ENCODE measurements at regions not wholly inside any gene's neighbourhood (a gene's known extent, or its start where the extent isn't known, plus 50 kb on each side); places are given as distances from the start of the nearest gene placed in this dataset.

DNA sequence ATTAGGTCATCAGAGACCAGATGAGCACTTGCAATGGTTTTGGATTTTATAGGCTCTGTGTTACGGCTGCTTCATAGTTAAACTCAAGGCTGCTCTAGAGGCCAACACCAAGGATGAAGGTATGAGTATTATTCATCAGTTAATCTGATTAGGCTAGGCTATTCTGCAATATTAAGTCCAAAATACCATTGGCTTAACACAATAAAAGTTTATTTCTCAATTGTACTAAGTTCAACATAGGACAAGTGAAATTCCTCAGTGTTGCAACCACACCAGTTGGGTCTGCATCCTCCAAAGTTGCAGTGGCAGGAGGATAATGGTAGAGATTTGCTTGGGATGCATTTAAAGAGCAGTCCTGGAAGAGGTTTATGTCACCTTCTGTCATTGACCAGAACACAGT, 538.3 kb upstream of the CDH2 start:
- no peak for DNase-seq (ENCODE audit: low spot score)

DNA sequence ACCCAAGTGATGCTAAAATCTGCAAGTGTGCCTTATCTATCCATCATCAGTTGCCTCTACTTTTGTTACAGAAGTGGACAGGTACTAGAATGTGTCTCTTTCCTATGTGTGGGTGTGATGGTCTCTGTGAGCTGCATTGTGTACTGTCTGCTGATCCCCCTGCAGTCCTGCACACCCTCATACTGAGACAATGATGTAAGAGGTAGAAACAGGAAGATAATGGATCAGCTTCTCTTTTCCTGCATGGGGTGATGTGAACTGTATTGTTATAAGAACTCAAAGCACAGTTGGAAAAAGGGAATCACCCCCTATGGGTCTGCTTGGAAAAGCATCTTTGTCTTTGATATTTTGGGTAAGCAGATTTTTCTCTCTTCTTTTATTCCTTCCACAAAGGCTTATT, 537.6 kb upstream of the CDH2 start:
- DNase-seq (ENCODE audit: low spot score): no peak

DNA sequence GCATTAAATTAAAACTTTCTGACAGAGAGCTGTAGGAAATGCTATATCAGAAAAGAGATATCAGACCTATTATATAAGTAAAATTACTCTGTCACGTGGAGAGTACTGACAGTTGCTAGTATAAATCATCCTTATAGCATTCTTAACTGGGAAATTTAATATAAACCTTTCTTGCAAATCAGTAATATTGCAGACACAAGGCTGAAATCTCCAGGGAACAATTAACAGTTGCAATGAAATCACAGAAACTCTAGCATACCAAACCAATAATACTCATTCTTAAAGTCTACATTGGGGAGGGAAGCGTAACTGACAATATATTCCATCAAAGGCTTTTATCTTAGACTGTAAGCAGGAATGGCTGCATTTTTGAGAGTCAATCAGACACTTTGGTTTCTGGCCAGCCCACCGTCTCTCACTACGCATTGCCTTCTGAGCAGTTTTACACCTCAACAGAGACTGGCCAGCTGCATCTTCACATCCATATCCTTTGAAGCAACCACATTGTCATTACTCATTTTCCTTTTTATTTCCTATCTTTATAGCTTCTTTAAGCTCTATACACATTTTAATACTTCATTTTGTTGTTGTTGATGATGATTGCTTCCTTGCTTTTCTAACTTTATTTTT, 536.0 kb upstream of the CDH2 start:
- DNase-seq (ENCODE audit: low spot score): no peak

DNA sequence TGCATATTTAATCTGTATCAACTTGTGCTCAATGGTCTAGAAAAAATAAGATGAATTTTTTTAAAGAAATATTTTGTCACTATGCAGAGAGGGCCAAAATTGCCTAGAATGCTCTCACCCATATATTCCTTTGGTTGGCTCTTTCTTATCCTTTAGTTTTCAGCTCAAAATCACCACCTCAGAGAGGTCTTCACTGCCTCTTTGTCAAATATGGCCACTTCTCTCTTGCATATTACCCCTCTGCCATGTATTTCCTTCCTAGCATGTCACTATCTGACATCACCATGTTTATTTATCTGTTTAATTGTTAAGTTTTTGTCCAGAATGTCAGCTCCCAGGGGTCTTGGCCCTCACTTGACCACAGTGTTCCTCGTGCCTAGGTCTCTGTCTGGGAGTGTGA, 535.2 kb upstream of the CDH2 start:
- no peak for DNase-seq (ENCODE audit: low spot score)

DNA sequence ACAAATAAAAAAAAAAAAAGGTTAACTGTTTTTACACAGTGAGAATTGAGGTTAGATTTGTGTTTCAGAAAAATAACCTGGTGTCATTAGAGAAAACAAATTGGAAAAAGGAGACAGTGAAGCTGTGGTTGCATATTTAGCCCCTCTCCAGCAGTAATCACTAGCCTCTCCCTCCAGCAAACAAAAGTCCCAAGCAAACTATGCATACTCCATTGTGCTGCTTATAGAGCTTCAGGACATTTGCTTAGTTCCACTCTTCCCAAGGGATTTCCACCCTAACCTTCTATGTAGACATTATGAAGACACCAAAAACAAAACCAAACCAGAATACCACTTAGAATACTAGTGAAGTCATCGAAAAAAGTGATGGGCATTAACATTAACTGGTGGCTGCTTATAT, 534.2 kb upstream of the CDH2 start:
- no peak for DNase-seq (ENCODE audit: low spot score)

DNA sequence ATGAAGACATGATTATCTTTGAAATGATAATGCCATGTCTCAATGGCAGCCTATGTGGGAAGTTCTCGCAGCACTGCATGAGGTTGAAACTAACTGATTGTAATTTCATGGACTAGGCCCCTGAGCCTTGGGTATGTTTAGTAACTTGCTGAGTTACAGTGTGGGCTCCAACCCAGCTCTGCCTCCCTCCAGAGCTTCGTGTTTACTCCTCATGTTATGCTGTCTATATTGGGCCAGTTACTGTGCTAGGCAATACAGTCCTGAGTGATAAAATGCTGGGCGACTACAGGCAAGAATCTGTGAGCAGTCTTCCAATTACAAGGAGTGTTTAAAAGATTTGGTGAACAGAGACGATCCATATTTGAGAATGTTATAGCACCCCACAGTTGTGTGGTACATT, 530.1 kb upstream of the CDH2 start:
- DNase-seq (ENCODE audit: low spot score): no peak

DNA sequence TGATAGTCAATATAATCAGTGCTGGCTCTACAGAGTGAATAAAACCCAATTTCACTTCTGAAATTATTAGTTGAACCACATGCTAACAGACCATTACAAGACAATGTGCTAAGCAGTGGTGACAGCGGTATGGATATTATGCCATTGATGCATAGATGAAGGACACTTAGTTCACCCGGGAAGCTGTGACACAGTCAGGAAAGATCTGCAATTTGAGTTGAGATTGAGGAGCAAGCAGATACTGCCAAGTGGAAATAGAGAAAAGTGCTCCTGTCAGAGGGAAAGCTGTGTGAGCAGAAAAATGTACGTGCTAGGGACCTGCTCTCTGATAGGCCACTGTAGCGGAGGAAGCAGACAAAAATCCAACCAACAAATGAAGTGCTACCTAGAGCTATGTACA, 529.5 kb upstream of the CDH2 start:
- no peak for DNase-seq (ENCODE audit: low spot score)

DNA sequence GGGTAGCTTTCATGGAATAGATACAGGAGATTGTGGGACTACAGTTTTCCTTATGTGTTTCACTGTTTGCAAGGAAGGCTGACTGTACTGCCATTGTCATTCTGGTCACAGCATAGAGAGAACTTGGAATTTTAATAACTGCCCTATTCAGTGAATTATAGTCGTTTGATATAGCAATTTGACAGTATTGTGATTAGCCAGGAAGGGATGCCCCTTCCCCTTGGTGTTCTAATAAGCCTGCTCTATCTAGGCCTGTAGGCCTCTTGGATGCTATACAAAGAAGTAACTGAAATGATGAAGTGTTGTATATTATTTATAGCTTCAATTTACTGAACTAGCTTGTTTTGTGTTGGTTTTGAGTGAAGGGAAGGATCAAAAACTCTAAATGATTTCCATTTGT, 528.6 kb upstream of the CDH2 start:
- DNase-seq (ENCODE audit: low spot score): no peak

DNA sequence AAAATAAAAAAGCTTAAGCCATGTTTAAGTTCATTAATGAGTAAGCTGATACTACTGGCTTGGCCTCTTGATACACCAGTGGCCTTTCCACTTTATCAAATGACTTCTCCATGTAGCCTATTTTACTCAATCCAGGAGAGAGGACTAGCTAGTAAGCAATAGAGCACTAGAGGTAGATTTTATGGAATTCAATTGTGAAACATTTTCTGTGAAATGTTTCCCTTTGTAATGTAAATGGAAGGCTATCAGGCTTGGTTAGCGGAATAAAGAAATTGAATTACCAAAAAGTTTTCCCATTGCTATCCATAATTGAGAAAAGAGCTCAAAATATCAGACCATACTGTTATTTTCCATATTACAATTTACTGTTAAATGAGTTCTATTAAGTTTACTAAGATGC, 515.4 kb upstream of the CDH2 start:
- no peak for DNase-seq (ENCODE audit: low spot score)

DNA sequence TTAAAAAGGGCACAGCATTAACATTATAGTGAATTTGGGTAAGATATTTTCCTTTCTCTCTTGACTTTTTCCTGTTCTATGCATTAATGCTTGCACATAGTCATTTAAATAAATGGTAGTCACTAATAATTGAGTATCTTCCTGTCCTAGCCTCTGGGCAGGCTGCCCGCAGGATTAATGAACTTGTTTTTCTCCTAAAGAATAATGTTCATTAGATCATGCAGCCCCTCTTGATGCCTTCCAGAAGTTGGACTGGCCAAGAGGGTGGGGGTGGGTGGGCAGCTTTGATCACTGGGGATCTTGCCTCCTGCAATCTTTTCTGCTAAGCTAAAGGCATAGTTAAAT, 514.5 kb upstream of the CDH2 start:
- DNase-seq (ENCODE audit: low spot score): no peak

DNA sequence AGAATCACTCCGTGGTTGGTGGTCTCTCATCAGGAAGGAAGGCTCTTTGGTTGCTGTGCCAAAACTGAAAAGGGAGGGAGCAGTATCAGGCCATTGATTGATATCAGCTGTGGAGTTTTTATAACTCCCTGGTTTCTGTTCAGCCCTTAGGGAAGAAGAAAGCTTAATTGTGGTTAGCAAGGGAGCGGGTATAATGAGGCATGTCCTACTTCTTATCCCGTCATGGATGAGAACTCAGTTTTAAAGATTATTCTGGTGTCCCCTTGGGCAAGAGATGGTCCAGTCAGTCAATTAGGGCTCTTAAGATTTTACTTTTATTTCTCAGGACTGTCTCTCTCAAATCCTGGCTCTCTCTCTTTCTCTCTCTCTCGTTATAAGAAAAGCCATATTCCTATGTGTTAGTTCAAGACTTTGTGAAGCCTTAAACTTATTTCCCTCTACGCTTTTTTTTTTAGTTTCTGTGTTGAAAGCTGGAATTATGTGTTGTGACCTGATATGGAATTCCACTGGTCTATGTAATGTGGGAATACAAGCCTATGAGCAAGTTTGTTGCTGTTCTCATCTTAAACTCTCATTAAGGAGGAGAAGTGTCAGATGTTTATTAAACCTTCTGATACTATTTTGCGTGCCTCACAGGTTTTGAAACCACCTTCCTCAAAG, 514.0 kb upstream of the CDH2 start:
- DNase-seq (ENCODE audit: low spot score): no peak

DNA sequence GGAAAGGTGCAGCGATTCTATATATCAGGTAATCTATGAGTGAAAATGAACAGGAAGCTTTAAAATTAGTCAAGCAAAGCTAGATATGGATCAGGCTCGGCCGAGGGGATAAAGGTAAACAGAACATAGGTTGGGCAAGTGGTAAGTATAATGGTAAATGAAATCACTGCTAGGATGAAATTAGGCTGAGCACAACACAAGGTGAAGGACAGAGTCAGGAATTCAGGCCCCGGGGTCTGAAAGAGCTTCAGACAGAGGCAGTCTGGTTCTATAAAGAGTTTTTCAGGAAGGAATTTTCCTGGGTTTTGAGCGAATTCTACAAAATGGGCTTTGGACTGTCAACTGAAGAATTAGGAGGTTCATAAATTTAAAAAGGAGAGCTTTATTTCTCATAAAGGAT, 513.2 kb upstream of the CDH2 start:
- no peak for DNase-seq (ENCODE audit: low spot score)

DNA sequence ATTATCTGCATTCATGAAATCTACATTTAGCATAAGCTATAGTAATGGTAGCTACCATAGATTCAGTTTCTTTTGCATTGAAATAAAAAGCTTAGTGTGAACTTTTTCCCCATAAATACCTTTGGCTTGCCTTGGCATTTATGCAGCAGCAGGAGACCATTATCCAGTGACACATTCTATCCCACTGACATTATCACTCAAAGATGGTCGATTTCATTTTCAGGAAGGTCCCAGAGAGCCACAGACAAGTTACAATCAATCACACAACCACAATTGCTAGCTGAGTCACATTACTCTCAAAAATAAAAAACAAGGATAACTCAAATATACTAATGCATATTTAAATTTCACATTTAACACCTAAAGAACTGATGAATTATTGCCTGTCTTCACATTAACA, 512.7 kb upstream of the CDH2 start:
- no peak for DNase-seq (ENCODE audit: low spot score)

DNA sequence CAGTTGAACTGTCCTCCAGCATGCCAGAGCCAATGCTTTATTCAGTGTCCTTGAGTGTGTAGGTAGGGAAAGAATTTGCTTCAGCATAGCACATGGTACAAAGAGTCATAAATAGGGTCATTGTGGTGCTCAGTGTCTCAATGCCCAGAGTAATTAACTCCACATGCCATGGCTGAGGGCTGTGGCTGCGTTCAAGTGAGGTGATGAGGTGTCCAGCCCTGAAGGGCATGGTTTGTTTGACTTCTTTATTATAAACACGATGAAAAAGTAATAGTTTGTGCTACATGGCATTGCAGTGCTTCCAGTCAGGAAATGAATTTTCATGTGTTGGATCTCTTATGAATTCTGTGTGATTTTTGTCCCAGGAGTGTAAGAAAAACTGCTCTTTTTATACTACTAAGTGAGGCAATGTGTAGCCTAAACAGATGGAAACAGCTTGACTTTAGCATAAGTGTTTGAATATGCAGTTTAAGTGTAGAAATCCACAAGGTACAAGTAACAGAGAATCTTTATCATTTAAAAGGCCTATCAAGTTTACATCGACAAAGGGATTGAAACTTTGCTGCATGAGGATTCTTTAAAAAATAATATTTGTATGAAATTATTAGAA, 507.9 kb upstream of the CDH2 start:
- no peak for DNase-seq (ENCODE audit: low spot score)

DNA sequence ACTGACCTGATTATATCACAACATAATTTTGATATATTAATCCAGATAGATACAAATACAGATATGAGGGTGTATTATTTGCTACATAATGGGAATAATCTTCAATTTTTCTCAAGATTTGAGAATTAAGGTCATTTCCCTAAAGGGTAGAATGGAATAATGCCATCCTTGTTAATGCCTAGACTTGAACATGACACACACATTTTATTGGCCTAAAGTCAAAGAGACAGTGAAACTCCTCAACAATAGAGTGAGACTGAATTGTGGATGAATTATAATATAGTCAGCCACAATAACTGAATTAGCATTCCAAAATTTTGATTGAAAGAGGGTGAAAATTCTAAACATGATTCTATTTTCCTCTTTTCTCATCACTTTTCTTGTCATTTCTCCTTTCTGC, 506.0 kb upstream of the CDH2 start:
- no peak for DNase-seq (ENCODE audit: low spot score)

DNA sequence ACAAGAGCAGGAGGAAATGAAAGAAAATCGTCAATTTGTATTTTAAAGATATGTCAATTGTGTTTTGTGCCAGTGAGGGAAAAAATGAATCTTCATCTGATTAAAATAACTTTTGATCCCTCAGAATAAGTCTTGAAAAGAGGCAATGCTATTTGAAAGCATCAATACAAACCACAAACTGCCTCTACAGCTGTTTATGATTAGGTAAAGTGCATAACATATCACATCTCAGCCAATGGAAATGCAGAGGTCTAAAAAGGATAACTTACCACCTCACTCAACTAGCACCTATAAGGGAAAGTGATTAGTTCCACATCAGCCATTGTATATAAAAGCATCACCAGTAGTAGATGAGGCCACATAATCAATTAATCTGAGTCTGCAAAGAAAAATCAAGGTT, 492.2 kb upstream of the CDH2 start:
- DNase-seq (ENCODE audit: low spot score): no peak

DNA sequence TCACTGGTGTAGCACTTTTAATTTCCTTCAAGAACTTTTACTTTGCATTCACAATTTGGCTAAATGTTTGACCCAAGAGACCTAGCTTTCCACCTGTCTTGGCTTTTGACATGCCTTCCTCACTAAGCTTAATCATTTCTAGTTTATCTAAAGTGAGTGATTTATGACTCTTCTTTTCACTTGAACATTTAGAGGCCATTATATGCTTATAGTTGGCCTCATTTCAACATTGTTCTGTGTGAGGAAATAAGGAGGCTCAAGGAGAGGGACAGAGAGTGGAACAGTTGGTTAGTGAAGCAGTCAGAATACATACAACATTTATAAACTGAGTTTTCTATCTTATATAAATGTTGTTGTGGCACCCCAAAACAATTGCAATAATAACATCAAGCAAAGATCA, 489.3 kb upstream of the CDH2 start:
- DNase-seq (ENCODE audit: low spot score): no peak

DNA sequence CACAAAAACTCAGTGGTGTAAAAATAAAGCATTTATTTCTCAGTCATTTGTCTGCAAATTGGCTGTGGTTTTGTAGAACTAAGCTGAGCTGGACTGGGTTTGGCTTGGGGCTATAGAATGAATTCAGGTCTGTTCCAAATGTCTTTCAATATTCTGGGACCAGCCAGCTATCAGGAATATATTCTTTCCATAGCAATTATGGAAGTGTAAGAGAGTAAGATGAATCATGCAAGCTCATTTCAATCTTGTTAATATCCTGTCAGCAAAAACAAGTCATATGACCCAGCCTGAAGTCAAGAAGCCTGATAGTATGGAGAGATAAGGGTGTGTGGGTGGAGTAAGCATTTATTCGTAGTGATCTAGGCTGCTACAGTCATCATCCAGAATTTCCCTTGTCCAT, 481.0 kb upstream of the CDH2 start:
- no peak for DNase-seq (ENCODE audit: low spot score)

DNA sequence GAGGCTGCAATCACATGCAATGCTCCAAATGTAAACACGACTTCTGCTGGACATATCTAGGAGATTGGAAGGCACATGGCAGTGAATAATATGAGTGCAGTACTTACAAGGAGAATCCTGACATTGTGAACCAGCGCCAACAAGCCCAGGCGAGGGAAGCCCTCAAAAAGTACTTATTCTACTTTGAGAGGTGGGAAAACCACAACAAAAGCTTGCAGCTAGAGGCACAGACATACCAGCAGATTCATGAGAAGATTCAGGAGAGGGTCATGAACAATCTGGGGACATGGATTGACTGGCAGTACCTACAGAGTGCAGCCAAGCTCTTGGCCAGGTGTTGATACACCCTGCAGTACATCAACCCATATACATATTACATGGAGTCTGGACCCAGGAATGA, 475.7 kb upstream of the CDH2 start:
- DNase-seq (ENCODE audit: low spot score): no peak

DNA sequence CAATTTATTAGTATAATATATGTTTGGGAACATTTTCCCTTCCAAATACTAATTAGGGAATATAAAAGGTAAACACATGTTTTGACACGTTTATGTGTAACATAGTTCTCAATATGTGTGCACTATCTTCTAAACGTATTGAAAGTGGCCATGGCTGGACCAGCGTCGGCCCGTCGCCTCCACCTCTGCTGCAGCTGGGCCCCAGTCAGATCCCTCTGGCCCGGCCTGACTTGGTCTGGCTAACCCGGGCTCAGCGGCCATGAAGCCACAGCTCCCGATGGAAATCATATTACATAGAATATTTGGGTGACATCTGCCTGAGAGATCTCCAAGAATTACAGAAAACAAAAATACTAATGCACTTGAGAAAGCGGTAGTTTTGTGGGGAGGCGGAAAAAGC, 474.4 kb upstream of the CDH2 start:
- no peak for DNase-seq (ENCODE audit: low spot score)

DNA sequence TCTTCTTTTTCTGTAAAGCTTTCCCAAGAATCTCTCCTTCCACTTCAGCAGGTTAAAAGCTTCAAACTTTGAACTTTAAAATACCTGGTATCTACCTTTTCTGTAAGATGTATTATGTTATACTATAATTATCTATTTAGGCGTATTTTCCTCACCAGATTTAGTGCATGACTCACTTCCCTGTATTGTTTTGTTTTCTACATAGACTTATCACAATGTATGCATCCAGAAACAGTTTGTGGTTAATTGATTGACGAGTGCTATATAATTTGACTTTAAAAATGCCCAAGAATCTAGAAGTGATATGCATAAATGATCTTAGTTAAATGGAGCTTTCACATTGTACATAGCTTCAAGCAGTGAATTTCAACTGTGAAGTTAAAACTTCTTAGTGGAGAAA, 473.9 kb upstream of the CDH2 start:
- DNase-seq (ENCODE audit: low spot score): no peak

DNA sequence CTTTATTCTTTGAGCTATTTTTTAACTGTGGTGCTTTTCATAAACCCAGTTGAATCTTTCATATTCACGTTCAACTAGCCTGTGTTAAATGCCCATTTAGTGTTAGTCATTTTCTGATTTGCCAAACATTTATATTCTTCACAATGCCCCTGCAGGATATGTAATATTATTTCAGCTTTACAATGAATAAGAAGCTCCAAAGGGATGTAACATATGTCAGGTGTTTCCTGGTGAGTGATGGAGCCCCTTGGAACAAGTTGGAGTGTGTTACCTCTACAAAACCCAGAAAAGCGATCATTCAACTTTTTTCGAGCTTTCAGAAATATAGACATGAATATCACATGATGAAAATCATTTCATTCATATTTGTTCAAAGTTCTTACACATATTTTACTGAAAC, 471.0 kb upstream of the CDH2 start:
- DNase-seq (ENCODE audit: low spot score): no peak

DNA sequence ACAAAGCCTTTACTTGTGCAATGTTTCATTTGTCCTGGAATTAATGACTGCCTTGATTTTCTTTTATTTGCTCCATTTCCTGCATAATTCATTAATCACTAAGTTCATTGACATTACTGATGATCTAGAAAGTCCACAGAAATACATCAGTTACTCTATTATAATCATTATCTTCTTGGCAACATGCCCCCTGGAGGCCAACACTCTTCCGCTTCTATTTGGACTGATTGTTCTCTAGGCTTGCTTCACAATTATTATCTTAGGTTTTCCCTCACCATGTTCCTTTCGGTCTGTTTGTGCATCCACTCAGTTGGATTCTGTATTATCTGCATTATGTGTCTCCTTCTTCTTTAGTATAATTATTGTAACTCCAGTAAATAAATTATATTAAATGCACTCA, 461.0 kb upstream of the CDH2 start:
- DNase-seq (ENCODE audit: low spot score): no peak

DNA sequence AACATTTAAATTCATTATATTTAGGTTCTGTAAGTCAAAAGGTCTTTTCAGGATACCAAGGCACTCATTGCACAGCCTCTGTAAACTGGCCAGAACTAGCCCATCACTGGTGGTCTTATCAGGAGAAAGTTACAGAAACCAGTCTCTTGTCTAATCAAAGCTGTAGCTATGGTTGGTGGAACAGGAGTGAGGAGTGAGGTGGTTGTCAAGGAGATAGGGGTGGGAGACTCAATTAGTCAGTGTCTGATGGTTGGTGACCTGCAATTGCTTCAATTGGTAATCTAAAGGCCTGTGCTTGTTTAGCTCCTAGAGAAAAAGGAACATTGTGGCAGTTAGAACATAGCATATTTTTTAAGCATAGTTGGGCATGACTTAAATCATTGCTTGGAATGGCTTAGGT, 458.6 kb upstream of the CDH2 start:
- DNase-seq (ENCODE audit: low spot score): no peak

Data from RKO (cell line).